ENCODE measurements at regions not wholly inside any gene's neighbourhood (a gene's known extent, or its start where the extent isn't known, plus 50 kb on each side); places are given as distances from the start of the nearest gene placed in this dataset.

DNA sequence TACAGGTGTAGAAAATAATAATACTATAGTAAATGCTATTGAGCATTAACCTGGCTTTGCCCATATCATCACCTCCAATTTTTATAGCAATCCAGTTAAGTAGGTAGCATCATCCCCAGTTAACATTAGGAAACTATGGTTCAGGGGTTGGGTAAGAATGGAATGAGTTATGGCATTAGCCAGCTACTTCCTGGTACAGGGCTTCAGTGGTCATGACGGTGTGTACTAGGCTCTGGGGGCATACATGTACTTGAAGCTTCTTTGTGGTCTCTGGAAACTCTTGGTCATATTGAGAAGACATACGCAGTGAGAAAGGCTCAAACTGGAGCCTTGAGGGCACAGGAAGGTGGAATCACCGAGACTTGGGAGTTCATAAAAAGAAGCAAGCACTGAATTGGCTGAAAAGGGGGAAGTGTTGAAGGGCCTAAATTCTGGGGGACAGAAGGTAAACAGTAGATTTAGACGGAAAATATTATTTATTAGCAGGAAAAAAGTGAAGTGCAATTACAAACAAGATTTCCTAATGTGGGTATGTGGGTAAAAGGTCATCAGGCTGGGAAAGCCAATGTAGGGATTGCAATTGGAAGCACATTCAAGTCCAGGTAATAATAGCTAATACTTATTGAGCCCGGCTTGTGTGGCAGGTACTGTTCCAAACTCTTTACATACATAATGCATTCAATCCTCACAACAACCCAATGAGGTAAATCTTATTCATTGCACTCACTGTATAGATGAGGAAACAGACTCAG lies 114.2 kb upstream of the ATP1A1 start:
- CTCF ChIA-PET, result no interaction called here
- DNase-seq (ENCODE audit: low spot score), result no peak
- intact Hi-C loops (cut with micrococcal nuclease; ENCODE audit: unreplicated experiment), result no loop called here
- Histone ChIP-seq H3K9me3 (ENCODE audit: low read depth, low read length, poor library complexity, severe bottlenecking) (no peaks in the 10 kb centered on the region), H3K27ac (ENCODE audit: low read depth, low read length, poor library complexity, severe bottlenecking) (no peak overlapping the region), H3K36me3 (ENCODE audit: insufficient read depth, low read length, poor library complexity, severe bottlenecking) (no peaks in the 10 kb centered on the region), H3K4me3 (ENCODE audit: low read depth, low read length, poor library complexity, severe bottlenecking) (no peak overlapping the region), H3K4me1 (ENCODE audit: insufficient read depth, low read length, poor library complexity, severe bottlenecking) (peaks cover 16% of the 10 kb centered on the region), H3K27me3 (replicated peaks; ENCODE audit: insufficient read depth, low read depth, low read length, poor library complexity) (no peaks in the 10 kb centered on the region)
- POLR2A ChIA-PET (ENCODE audit: low non-redundant PET), result no interaction called here
- TF ChIP-seq, protein P1, sequence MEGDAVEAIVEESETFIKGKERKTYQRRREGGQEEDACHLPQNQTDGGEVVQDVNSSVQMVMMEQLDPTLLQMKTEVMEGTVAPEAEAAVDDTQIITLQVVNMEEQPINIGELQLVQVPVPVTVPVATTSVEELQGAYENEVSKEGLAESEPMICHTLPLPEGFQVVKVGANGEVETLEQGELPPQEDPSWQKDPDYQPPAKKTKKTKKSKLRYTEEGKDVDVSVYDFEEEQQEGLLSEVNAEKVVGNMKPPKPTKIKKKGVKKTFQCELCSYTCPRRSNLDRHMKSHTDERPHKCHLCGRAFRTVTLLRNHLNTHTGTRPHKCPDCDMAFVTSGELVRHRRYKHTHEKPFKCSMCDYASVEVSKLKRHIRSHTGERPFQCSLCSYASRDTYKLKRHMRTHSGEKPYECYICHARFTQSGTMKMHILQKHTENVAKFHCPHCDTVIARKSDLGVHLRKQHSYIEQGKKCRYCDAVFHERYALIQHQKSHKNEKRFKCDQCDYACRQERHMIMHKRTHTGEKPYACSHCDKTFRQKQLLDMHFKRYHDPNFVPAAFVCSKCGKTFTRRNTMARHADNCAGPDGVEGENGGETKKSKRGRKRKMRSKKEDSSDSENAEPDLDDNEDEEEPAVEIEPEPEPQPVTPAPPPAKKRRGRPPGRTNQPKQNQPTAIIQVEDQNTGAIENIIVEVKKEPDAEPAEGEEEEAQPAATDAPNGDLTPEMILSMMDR (conservative IDR thresholded peaks at IDR 0.05; ENCODE audit: low read depth, low read length), result no peak
- no peak for TF ChIP-seq EZH2 (IDR thresholded peaks at IDR 0.05; ENCODE audit: borderline replicate concordance, low read depth, low read length, poor library complexity, severe bottlenecking)
- BruUV-seq (replicated peaks), result no TSS peak

DNA sequence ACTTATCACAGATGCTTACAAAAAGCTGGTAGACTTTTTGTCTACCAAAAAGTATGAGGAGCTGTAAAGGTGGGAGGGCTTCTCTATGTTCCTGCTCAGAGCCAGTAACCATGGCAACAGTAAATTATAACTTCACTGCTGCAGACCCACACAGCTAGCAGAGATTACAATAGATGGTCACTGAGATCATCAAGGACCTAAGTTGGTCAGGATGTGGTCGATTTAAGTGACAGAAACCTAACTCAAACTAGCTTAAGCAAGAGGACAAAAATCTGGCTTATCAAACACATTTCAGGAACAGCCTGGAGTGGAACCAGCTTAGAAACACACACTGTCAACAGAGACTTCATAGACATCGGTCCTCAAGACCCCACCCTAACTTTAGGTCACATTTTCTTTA lies 113.4 kb upstream of the ATP1A1 start:
- Histone ChIP-seq H3K4me1 (ENCODE audit: insufficient read depth, low read length, poor library complexity, severe bottlenecking) (peaks cover 15% of the 10 kb centered on the region), H3K27me3 (replicated peaks; ENCODE audit: insufficient read depth, low read depth, low read length, poor library complexity) (no peaks in the 10 kb centered on the region), H3K4me3 (ENCODE audit: low read depth, low read length, poor library complexity, severe bottlenecking) (no peak overlapping the region), H3K36me3 (ENCODE audit: insufficient read depth, low read length, poor library complexity, severe bottlenecking) (no peaks in the 10 kb centered on the region), H3K27ac (ENCODE audit: low read depth, low read length, poor library complexity, severe bottlenecking) (no peak overlapping the region), H3K9me3 (ENCODE audit: low read depth, low read length, poor library complexity, severe bottlenecking) (no peaks in the 10 kb centered on the region)
- intact Hi-C loops (cut with micrococcal nuclease; ENCODE audit: unreplicated experiment), result no loop called here
- TF ChIP-seq, protein P1 (conservative IDR thresholded peaks at IDR 0.05; ENCODE audit: low read depth, low read length), result no peak
- no peak for TF ChIP-seq EZH2 (IDR thresholded peaks at IDR 0.05; ENCODE audit: borderline replicate concordance, low read depth, low read length, poor library complexity, severe bottlenecking)
- no TSS peak for BruUV-seq (replicated peaks)
- no peak for DNase-seq (ENCODE audit: low spot score)
- POLR2A ChIA-PET (ENCODE audit: low non-redundant PET), result no interaction called here
- CTCF ChIA-PET, result no interaction called here

DNA sequence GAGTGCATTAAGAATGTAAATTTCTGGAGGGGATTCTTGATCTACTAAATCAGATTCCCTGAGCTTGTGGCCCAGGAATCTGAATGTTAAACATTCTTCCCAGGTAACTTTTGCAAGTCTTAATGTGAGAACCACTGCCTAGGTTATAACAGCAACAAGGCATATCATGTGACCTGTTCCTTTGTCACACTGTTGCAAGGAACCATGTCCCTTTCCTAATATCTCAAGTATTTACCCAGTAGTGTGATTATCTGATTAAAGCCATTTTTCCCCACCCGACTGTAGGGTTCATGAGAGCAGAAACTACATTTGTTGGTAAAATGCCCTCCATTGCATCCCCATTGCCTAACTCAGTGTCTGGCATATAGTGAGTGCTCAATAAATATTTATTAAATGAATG lies 112.9 kb upstream of the ATP1A1 start:
- no peaks in the 10 kb centered on the region for H3K9me3 ChIP-seq (ENCODE audit: low read depth, low read length, poor library complexity, severe bottlenecking)
- peaks cover 10% of the 10 kb centered on the region for H3K4me1 ChIP-seq (ENCODE audit: insufficient read depth, low read length, poor library complexity, severe bottlenecking)
- TF ChIP-seq, protein P1 (conservative IDR thresholded peaks at IDR 0.05; ENCODE audit: low read depth, low read length), result no peak
- TF ChIP-seq EZH2 (IDR thresholded peaks at IDR 0.05; ENCODE audit: borderline replicate concordance, low read depth, low read length, poor library complexity, severe bottlenecking), result no peak
- no peaks in the 10 kb centered on the region for H3K27me3 ChIP-seq (replicated peaks; ENCODE audit: insufficient read depth, low read depth, low read length, poor library complexity)
- no peak overlapping the region for H3K27ac ChIP-seq (ENCODE audit: low read depth, low read length, poor library complexity, severe bottlenecking)
- no peak overlapping the region for H3K4me3 ChIP-seq (ENCODE audit: low read depth, low read length, poor library complexity, severe bottlenecking)
- H3K36me3 ChIP-seq (ENCODE audit: insufficient read depth, low read length, poor library complexity, severe bottlenecking), result no peaks in the 10 kb centered on the region
- ChIA-PET CTCF (no interaction called here), POLR2A (ENCODE audit: low non-redundant PET) (no interaction called here)
- intact Hi-C loops (cut with micrococcal nuclease; ENCODE audit: unreplicated experiment), result no loop called here
- BruUV-seq (replicated peaks), result no TSS peak
- no peak for DNase-seq (ENCODE audit: low spot score)
